Posterior vena cava (tissue), 2 donors: ENCODE measurements at regions not wholly inside any gene's neighbourhood (a gene's known extent, or its start where the extent isn't known, plus 50 kb on each side); places are given as distances from the start of the nearest gene placed in this dataset.

ENCODE experiments used
- DNase-seq: peaks from one replicate; pipeline ENCODE4 v3.0.0-alpha.2; 2020; ENCODE audit warnings: low spot score
- intact Hi-C, 2 donors: fragments of 100-400 bp; cut with DNase I; formaldehyde crosslinking; loops; one replicate each; pipeline versions ENCODE4 v1.14.1 to v1.14.2; 2022 to 2023
- donor health status: DM: yes; HTN: yes; CAD: no.
- donor health status: DM: yes; HTN: yes; CAD: no.

GRCh38 chr16:9525037-9525436 is 433.6 kb downstream of the HAPSTR1 start:
- intact Hi-C loops, result no loop called here
- DNase-seq, result no peak

- intact Hi-C loops, result no loop called here
- DNase-seq, result no peak
Measured at GRCh38 chr16:9526791-9527190, 435.3 kb downstream of the HAPSTR1 start.

DNA sequence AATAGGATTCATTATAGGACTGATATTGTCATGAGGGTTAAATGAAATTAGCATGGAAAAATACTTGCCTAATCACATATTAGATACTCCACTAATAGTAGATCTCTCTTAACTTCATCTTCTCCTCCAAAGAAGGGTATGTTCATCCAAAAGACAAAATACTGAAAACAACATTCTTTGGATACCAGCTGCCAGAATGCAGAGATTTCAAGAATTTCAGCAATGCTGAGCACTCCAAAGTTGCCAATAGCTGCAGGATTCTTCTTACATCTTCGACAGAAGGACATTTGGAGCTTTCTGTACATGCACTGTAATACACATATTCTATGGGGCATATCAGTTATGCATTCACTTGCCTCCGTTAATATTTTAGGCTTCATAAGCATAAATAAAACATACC is 436.5 kb downstream of the HAPSTR1 start:
- no peak for DNase-seq
- intact Hi-C loops, result no loop called here

DNA sequence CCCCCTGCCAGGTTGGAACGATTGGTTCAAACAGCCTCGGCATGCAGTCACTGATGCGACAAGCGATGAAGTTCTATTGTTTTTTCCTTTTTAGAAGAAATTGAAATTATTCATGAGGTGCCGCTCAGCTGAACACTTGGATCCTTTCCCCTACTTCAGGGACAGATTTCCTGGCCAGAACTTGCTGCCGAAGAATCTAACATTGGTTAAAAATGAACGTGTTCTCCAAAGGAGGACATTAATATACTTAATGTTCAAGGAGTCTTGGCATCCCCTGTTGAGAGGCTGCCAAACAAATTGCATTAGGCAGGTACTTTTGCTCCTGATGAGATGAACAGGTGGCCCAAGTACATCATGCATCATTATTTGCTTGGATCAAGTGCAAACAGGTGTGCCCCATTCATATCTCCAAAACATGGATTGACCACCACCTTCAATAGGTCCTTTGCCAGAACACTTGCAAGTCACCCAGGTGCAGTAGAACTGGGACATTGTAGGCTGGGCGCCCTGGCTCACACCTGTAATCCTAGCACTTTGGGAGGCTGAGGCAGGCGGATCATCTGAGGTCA is 437.2 kb downstream of the HAPSTR1 start:
- DNase-seq, result no peak
- intact Hi-C loops, result no loop called here

GRCh38 chr16:9533042-9533441 is 441.6 kb downstream of the HAPSTR1 start:
- intact Hi-C loops, result no loop called here
- DNase-seq, result no peak

DNA sequence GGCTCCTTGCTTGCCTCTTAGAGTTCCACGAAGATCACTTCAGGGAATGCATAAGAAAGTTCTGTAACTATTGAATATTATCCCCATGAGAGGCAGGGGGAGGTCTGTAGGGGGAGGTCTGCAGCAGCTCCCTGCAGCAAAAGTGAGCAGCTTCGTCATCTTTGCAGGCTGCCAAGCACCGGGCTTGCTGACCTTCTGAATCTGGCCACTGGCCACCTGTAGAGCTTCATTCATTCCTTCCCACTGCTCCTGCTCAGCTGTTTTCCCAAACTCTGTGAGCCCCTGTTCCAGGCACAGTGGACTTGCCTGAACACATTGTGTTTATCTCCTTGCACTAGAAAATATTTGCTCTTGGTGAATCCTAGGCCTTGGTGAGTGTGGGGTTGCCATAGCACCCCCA is 443.3 kb downstream of the HAPSTR1 start:
- intact Hi-C loops, result no loop called here
- DNase-seq, result peak; percentile 81

DNA sequence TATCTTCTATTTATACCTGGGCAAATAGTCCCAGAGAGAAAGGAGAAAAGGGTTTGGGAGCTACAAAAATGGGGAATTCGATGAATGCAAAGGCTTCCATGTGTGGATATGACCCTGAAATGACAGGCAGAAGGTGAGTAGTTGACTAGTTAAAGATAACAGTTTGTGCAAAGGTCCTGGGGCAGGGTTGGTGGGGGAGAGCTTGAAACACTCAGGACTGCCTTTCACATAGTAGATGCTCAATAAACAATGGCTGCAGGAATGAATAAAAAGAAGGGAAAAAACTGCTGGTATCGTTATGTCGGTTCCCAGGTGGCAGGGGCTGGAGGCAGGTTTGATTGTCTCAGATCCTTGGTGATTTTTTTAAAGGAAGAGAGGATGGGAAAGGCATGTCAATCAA is 445.5 kb downstream of the HAPSTR1 start:
- no peak for DNase-seq
- intact Hi-C loops, result no loop called here

GRCh38 chr16:9539346-9539745 is 447.9 kb downstream of the HAPSTR1 start:
- no peak for DNase-seq
- intact Hi-C loops, result no loop called here

- intact Hi-C loops, result no loop called here
- DNase-seq, result no peak
Measured at GRCh38 chr16:9541723-9542122, 450.3 kb downstream of the HAPSTR1 start.

DNA sequence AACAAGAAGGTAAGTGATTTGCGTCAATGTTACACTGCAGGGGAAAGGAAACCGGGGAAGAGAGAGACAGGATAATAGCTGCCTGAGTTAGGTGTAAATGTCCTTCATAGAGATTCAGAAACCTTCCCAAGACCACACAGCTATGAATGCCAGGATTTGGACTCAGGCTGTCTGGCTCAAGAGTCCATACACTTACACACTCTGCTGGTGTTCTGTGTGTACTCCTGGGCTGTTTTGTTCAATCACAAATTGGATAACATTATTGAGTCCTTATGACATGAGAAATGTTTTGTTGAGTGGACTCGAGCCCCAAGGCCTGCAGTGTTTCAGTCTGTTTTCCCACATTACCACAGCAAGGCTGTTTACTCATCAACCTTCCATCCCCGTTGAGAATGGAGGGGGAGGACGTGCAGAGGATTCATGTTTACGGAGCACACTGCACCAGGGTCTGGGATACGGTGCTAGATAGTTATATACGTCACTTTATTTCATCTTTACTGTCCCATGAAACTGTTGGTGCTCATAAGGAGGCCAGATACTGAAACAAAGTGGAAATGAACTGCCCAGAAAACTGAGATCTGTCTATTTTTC is 450.8 kb downstream of the HAPSTR1 start:
- no peak for DNase-seq
- intact Hi-C loops, result no loop called here

GRCh38 chr16:9545522-9546437 is 454.3 kb downstream of the HAPSTR1 start:
- intact Hi-C loops, result no loop called here
- DNase-seq, result no peak

DNA sequence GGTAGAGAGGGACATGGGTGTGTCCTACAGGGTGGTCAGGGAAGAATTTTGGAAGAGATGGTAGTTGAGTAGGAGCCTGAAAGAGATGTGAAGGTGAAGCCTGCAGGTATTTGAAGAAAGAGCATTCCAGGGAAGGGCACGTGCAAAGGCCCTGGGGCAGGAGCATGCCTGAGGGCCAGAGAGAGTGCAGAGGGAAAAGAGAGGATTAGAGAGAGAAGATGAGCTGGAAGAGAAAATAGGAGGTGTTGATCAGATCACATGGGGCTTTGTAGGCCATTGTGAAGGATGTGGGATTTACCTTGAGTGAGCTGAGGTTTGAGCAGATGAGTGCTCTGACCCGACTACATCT is 455.0 kb downstream of the HAPSTR1 start:
- no peak for DNase-seq
- intact Hi-C loops, result no loop called here

DNA sequence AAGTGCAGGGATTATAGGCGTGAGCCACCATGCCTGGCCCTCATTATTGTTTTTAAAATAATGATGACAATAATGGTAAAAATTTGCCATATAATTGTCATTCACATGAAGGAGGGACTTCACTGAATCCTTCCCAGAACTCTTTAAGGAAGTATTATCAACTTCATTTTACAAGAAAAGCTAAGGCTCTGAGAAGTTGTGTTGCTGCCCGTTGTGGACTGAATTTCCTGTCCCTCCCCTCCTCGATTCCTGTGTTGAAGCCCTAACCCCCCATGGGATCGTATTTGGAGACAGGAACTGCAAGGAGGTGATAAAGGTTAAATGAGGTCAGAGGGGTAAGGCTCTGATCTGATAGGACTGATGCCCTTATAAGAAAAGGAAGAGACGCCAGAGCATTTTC is 458.0 kb downstream of the HAPSTR1 start:
- intact Hi-C loops, result no loop called here
- no peak for DNase-seq

DNA sequence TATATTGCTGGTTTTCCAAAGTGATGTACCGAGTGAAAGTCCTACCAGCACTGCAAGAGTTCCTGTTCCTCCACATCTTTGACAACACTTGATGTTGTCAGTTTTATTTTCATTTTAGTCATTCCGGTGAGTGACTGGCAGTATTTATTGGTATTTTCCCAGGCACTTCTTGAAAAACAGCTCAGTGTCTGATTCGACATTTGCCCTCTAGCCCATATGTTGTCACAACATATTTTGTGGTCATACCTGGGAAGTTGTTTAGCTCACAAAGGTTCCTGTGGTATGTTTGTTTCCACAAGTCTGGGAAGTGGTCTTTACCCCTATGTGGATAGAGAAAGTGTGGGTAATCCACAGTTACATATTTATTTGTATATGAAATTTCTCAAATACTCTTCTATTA is 463.6 kb downstream of the HAPSTR1 start:
- intact Hi-C loops, result no loop called here
- DNase-seq, result no peak

- DNase-seq, result no peak
- intact Hi-C loops, result no loop called here
Measured at GRCh38 chr16:9556949-9557665, 465.7 kb downstream of the HAPSTR1 start.

- DNase-seq, result no peak
- intact Hi-C loops, result no loop called here
Measured at GRCh38 chr16:9557713-9558112, 466.3 kb downstream of the HAPSTR1 start.

- DNase-seq, result no peak
- intact Hi-C loops, result no loop called here
Measured at GRCh38 chr16:9566099-9566498, 474.7 kb downstream of the HAPSTR1 start.

- intact Hi-C loops, result no loop called here
- no peak for DNase-seq
Measured at GRCh38 chr16:9567666-9568065, 476.2 kb downstream of the HAPSTR1 start.

DNA sequence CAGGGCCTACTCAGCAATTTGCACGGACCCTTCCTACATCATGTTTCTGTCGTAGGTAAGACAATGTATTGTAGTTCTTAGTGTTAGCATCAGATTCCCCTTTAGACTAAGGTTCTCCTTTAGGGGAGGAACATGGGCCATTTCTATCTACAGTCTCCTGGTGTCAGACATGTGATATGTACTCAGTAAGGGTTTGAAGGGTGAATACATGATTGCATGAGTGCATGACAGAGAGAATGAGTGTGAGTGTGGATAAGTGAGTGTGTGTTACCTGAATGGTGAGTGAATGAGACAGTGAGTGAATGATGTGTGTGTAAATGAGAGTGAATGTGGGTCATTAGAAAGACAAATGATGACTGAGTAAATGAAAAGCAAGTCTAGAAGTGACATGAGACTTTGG is 476.8 kb downstream of the HAPSTR1 start:
- intact Hi-C loops, result no loop called here
- no peak for DNase-seq

DNA sequence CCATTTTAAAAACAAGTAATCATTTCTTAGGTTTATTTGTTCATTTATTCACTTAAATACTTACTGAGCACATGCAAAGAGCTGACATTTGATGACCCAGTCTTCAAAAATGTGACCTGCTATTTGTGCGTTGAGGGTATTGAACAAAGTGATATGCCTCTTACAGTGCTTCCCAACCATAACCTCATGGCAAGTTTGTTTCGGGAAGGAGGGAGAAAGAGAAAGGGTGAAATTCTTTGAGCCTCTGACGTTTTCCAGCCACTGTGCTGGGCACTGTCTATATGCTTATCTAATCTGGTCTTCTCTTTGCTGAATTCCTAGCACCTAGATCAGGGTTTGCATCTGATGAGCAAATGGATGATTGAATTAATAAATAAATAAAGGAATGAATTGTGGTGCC is 479.1 kb downstream of the HAPSTR1 start:
- intact Hi-C loops, result no loop called here
- no peak for DNase-seq
